HEK293 (cell line): ENCODE measurements at regions not wholly inside any gene's neighbourhood (a gene's known extent, or its start where the extent isn't known, plus 50 kb on each side); places are given as distances from the start of the nearest gene placed in this dataset.

Experiments used
- CTCF ChIP-seq: fragments of 450-650 bp; formaldehyde crosslinking; IDR thresholded peaks from 2 replicates; pipeline ENCODE4 v1.5.1; 2016; ENCODE audit warnings: missing biosample characterization, missing genetic modification characterization
- ZNF513 ChIP-seq: fragments of 450-650 bp; IDR thresholded peaks from 2 replicates; pipeline ENCODE4 v1.5.1; 2018; ENCODE audit warnings: missing biosample characterization, missing genetic modification characterization

- TF ChIP-seq CTCF (tag by site-specific recombination) (no peak), ZNF513 (tag by site-specific recombination) (no peak)
Measured at GRCh38 chr1:106755682-106756406, 300.6 kb upstream of the PRMT6 start.
